ENCODE measurements at regions not wholly inside any gene's neighbourhood (a gene's known extent, or its start where the extent isn't known, plus 50 kb on each side); places are given as distances from the start of the nearest gene placed in this dataset.
"Not testable (repeated sequence)": the region's sequence is repeated elsewhere in the genome, so short reads cannot be mapped to it uniquely, and the experiment has no call there.

DNA sequence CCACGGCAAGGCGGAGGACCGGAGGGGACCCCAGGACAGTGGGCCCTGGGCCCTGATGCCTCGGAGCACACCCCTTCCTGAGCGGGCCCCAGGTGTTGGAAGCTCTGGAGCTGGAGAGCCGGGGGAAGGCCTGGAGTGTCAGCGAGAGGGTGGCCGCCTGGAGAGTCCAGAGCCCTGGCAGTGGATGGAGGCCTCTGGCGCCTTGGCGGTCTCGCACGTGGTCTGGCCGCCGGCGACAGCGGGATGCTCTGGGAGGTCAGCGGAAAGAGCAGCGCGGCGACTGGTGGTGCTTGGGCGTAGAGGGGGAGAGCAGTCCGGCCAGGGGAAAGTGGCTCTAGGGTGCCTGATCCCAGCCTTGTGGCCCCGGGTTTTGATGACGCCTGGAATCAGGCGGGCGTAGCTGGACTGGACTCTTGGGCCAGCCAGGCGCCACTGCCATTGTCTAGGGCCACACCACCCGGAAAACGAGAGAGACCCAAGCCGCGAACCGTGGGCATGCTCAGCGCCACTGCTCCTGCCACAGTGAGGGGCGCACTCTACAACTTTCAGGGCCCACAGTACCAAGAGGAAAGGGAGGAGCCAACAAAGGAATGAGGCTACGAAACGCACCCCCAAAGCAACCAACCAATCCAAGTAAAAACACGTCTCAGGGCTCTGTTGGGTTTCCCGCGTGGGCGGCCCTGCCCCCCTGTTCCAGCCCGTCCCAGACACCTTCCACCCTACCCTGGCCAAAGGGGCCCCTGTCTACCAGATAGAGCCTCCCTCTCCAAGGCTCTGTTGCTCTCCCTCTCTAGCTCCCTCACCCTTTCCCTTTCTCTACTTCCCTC, 1381.2 kb upstream of the DEFB115 start:
- TF ChIP-seq POLR2AphosphoS5 (IDR thresholded peaks at IDR 0.05; ENCODE audit: borderline replicate concordance, low read depth, low read length); EZH2 (IDR thresholded peaks at IDR 0.05): not testable (repeated sequence)
